CD4-positive, alpha-beta T cell (primary cell): ENCODE measurements at regions not wholly inside any gene's neighbourhood (a gene's known extent, or its start where the extent isn't known, plus 50 kb on each side); places are given as distances from the start of the nearest gene placed in this dataset.

ENCODE experiments used
- ATAC-seq: fragments of 200-7000 bp; cut with Tn5 transposase; one replicate; pipeline ENCODE4 v1.10.0; 2022; ENCODE audit warnings: mild to moderate bottlenecking; ENCODE audit not compliant: poor library complexity
- CTCF ChIA-PET: fragments of 350-600 bp; sonication (Branson Sonifier 250); formaldehyde crosslinking; loops from one replicate; lab custom pipeline; 2021; ENCODE audit warnings: antibody characterized with exemption, inconsistent platforms; lab: Charles Lee
- POLR2A ChIA-PET: fragments of 350-600 bp; sonication (Branson Sonifier 250); formaldehyde crosslinking; loops from one replicate; lab custom pipeline; 2021; ENCODE audit warnings: antibody characterized with exemption, inconsistent platforms; lab: Charles Lee
- DNase-seq, 14 experiments: peaks; one replicate each; pipeline ENCODE4 v3.0.0-alpha.2; 2013 to 2020; ENCODE audit warnings: mixed read lengths in 2 of 14
- H3K27ac ChIP-seq, 2 donors: one replicate each; pipeline versions ENCODE4 v1.5.1 to v1.7.0; 2013; ENCODE audit warnings: low read length in 2 of 2, low read depth in 1 of 2, mild to moderate bottlenecking in 1 of 2
- H3K27me3 ChIP-seq, 2 experiments: 1 replicate in 1 of 2; 2 replicates in 1 of 2; pipeline versions ENCODE4 v1.6.1 to v1.7.0; 2013; ENCODE audit warnings: low read length in 2 of 2, control low read depth in 1 of 2, mild to moderate bottlenecking in 1 of 2, moderate library complexity in 1 of 2; ENCODE audit not compliant: insufficient read depth in 2 of 2, control insufficient read depth in 1 of 2
- H3K36me3 ChIP-seq: one replicate; pipeline ENCODE4 v1.6.1; 2013; ENCODE audit warnings: low read length, control low read depth; ENCODE audit not compliant: insufficient read depth
- H3K4me1 ChIP-seq: one replicate; pipeline ENCODE4 v1.6.1; 2013; ENCODE audit warnings: low read length, control low read depth; ENCODE audit not compliant: insufficient read depth
- H3K4me3 ChIP-seq: one replicate; pipeline ENCODE4 v1.5.1; 2013; ENCODE audit warnings: mild to moderate bottlenecking, low read length, moderate library complexity
- H3K9me3 ChIP-seq, 2 experiments: 1 replicate in 1 of 2; 2 replicates in 1 of 2; pipeline versions ENCODE4 v1.6.1 to v1.7.0; 2013; ENCODE audit warnings: low read length in 2 of 2, mild to moderate bottlenecking in 2 of 2, control low read depth in 1 of 2, moderate library complexity in 1 of 2; ENCODE audit not compliant: control insufficient read depth in 1 of 2, insufficient read depth in 1 of 2
- H3K27ac Mint-ChIP-seq: one replicate; pipeline ENCODE4 v1.8.0; 2020; ENCODE audit warnings: mixed read lengths
- H3K27me3 Mint-ChIP-seq: one replicate; pipeline ENCODE4 v1.8.0; 2021; ENCODE audit warnings: mixed read lengths
- H3K36me3 Mint-ChIP-seq: one replicate; pipeline ENCODE4 v1.8.0; 2021; ENCODE audit warnings: low read depth, mixed read lengths
- H3K4me1 Mint-ChIP-seq: one replicate; pipeline ENCODE4 v1.8.0; 2021; ENCODE audit warnings: low read depth, mixed read lengths
- H3K4me3 Mint-ChIP-seq: one replicate; pipeline ENCODE4 v1.8.0; 2020; ENCODE audit warnings: mild to moderate bottlenecking, mixed read lengths
- H3K9me3 Mint-ChIP-seq: one replicate; pipeline ENCODE4 v1.8.0; 2020; ENCODE audit warnings: mixed read lengths
- CTCF ChIP-seq: fragments of 200-600 bp; IDR thresholded peaks from one replicate; pipeline ENCODE4 v1.8.0; 2022; ENCODE audit warnings: antibody characterized with exemption, mild to moderate bottlenecking
- intact Hi-C, 2 experiments: fragments of 100-400 bp; cut with DNase I in 1 of 2; cut with micrococcal nuclease in 1 of 2; formaldehyde crosslinking; loops; one replicate each; pipeline versions ENCODE4 v1.15.1 to v1.9.0; 2023 to 2025; cut with DNase I, micrococcal nuclease

GRCh38 chr3:45283471-45283870 is 57.4 kb upstream of the TMEM158 start:
- no peak for ATAC-seq
- Histone ChIP-seq H3K27ac (no peak overlapping the region), H3K4me1 (no peaks in the 10 kb centered on the region), H3K36me3 (no peaks in the 10 kb centered on the region), H3K27me3 (peaks cover 7 to 8% of the 10 kb centered on the region in 2 experiments), H3K4me3 (no peak overlapping the region), H3K9me3 (no peaks in the 10 kb centered on the region)
- Mint-ChIP-seq H3K9me3 (peaks cover 9% of the 10 kb centered on the region), H3K4me3 (no peak overlapping the region), H3K4me1 (no peaks in the 10 kb centered on the region), H3K27me3 (peaks cover 23% of the 10 kb centered on the region), H3K27ac (no peak overlapping the region), H3K36me3 (peaks cover 3% of the 10 kb centered on the region)
- no peak for TF ChIP-seq CTCF
- ChIA-PET POLR2A (no interaction called here), CTCF (interaction anchor here (1.3 kb wide), 1 partner anchor 9 kb away, joined by 3 read pairs; no protein-coding TSS in a partner anchor)
- intact Hi-C loops, result no loop called here
- DNase-seq, result no peak

- H3K27ac ChIP-seq, result no peak overlapping the region
- H3K9me3 Mint-ChIP-seq, result peaks cover 4% of the 10 kb centered on the region
- no peak overlapping the region for H3K4me3 ChIP-seq
- intact Hi-C loops, result no loop called here
- TF ChIP-seq CTCF, result no peak
- CTCF ChIA-PET, result no interaction called here
- no peak overlapping the region for H3K27ac Mint-ChIP-seq
- no peaks in the 10 kb centered on the region for H3K36me3 Mint-ChIP-seq
- H3K4me1 Mint-ChIP-seq, result no peaks in the 10 kb centered on the region
- peaks cover 35% of the 10 kb centered on the region for H3K27me3 Mint-ChIP-seq
- no peaks in the 10 kb centered on the region for H3K4me1 ChIP-seq
- POLR2A ChIA-PET, result no interaction called here
- ATAC-seq (no peak), DNase-seq (no peak)
- H3K4me3 Mint-ChIP-seq, result no peak overlapping the region
- peaks cover 11 to 18% of the 10 kb centered on the region in 2 experiments for H3K9me3 ChIP-seq
- H3K36me3 ChIP-seq, result no peaks in the 10 kb centered on the region
- H3K27me3 ChIP-seq, result peaks cover 8 to 24% of the 10 kb centered on the region in 2 experiments
Observed at GRCh38 chr3:45297331-45297730, 71.2 kb upstream of the TMEM158 start.

GRCh38 chr3:45302470-45302869 is 76.4 kb upstream of the TMEM158 start:
- intact Hi-C loops, result no loop called here

More at GRCh38 chr3:45302470-45302869, 76.4 kb upstream of the TMEM158 start:
- Mint-ChIP-seq H3K27me3 (peaks cover 13% of the 10 kb centered on the region), H3K4me3 (no peak overlapping the region), H3K27ac (no peak overlapping the region), H3K4me1 (no peaks in the 10 kb centered on the region), H3K9me3 (peaks cover 6% of the 10 kb centered on the region), H3K36me3 (no peaks in the 10 kb centered on the region)
- H3K4me3 ChIP-seq, result no peak overlapping the region
- peaks cover 6 to 8% of the 10 kb centered on the region in 2 experiments for H3K27me3 ChIP-seq
- no peak for TF ChIP-seq CTCF
- POLR2A ChIA-PET, result no interaction called here
- H3K27ac ChIP-seq, result no peak overlapping the region
- CTCF ChIA-PET, result interaction anchor here (1.0 kb wide), 1 partner anchor 23 kb away, joined by 3 read pairs; no protein-coding TSS in a partner anchor
- no peaks in the 10 kb centered on the region for H3K36me3 ChIP-seq
- no peak for DNase-seq
- H3K9me3 ChIP-seq, result peaks cover 18 to 22% of the 10 kb centered on the region in 2 experiments
- no peaks in the 10 kb centered on the region for H3K4me1 ChIP-seq
- ATAC-seq, result no peak
